AG04450 (cell line): ENCODE measurements at regions not wholly inside any gene's neighbourhood (a gene's known extent, or its start where the extent isn't known, plus 50 kb on each side); places are given as distances from the start of the nearest gene placed in this dataset.

Experiments used
- CTCF ChIA-PET: fragments of 300-600, 350-600 bp; formaldehyde crosslinking; extraction: SDS; loops from one replicate; lab custom pipeline; 2022; ENCODE audit warnings: antibody characterized with exemption, inconsistent platforms; lab: Charles Lee
- POLR2A ChIA-PET: fragments of 350-600 bp; formaldehyde crosslinking; extraction: SDS; loops from one replicate; lab custom pipeline; 2021; ENCODE audit warnings: antibody characterized with exemption, inconsistent platforms; lab: Yijun Ruan, JAX
- DNase-seq: peaks from one replicate; pipeline ENCODE4 v3.0.0-alpha.2; 2011; ENCODE audit warnings: low read depth, low spot score
- H3K27ac ChIP-seq: one replicate; pipeline ENCODE4 v1.5.1; 2012; ENCODE audit warnings: low read depth, low read length, control low read depth
- H3K27me3 ChIP-seq: one replicate; pipeline ENCODE4 v1.6.0; 2012; ENCODE audit warnings: low read length; ENCODE audit not compliant: control insufficient read depth, insufficient read depth
- H3K4me3 ChIP-seq: 2 replicates; pipeline ENCODE4 v1.5.1; 2011; ENCODE audit warnings: mild to moderate bottlenecking, low read depth, low read length, control low read depth
- H3K9me3 ChIP-seq: 2 replicates; pipeline ENCODE4 v1.5.1; 2012; ENCODE audit warnings: low read length; ENCODE audit not compliant: control insufficient read depth, insufficient read depth
- CTCF ChIP-seq: IDR thresholded peaks from 2 replicates; pipeline ENCODE4 v1.5.1; 2011; ENCODE audit warnings: low read depth, low read length, control low read depth, inconsistent platforms

- H3K27me3 ChIP-seq: no peaks in the 10 kb centered on the region
- peak overlapping the region; percentile 47 for H3K27ac ChIP-seq
- H3K4me3 ChIP-seq: no peak overlapping the region
- DNase-seq: no peak
- no peak for TF ChIP-seq CTCF
- POLR2A ChIA-PET: interaction anchor here (0.7 to 2.1 kb wide), 3 partner anchors 10 to 119 kb away, joined by 3 to 11 read pairs (median 4); partner anchors contain the start of gene TBX3
- CTCF ChIA-PET: no interaction called here
- peaks cover 3% of the 10 kb centered on the region; the same call in 1 of the 2 replicates for H3K9me3 ChIP-seq
Measured at GRCh38 chr12:114799574-114800487, 115.9 kb upstream of the TBX3 start.

- H3K27ac ChIP-seq: no peak overlapping the region
- H3K9me3 ChIP-seq: no peaks in the 10 kb centered on the region
- H3K27me3 ChIP-seq: no peaks in the 10 kb centered on the region
- no peak for DNase-seq
- TF ChIP-seq CTCF: no peak
- POLR2A ChIA-PET: no interaction called here
- no peak overlapping the region for H3K4me3 ChIP-seq
- CTCF ChIA-PET: no interaction called here
Measured at GRCh38 chr12:114794049-114794558, 110.1 kb upstream of the TBX3 start.

GRCh38 chr12:114790276-114790675 lies 106.3 kb upstream of the TBX3 start:
- ChIA-PET POLR2A (interaction anchor here (1.0 kb wide), 1 partner anchor 106 kb away, joined by 3 read pairs; the partner anchor contains the start of gene TBX3), CTCF (no interaction called here)
- no peaks in the 10 kb centered on the region for H3K27me3 ChIP-seq

GRCh38 chr12:114789821-114790220 lies 105.8 kb upstream of the TBX3 start:
- Histone ChIP-seq H3K4me3 (no peak overlapping the region), H3K27ac (no peak overlapping the region), H3K27me3 (no peaks in the 10 kb centered on the region), H3K9me3 (no peaks in the 10 kb centered on the region)
- TF ChIP-seq CTCF: no peak
- POLR2A ChIA-PET: interaction anchor here (1.0 kb wide), 1 partner anchor 106 kb away, joined by 3 read pairs; the partner anchor contains the start of gene TBX3
- DNase-seq: no peak
- CTCF ChIA-PET: interaction anchor here (0.5 kb wide), 1 partner anchor 122 kb away, joined by 8 read pairs; no protein-coding TSS in a partner anchor

More at GRCh38 chr12:114790276-114790675, 106.3 kb upstream of the TBX3 start:
- no peak for TF ChIP-seq CTCF
- Histone ChIP-seq H3K4me3 (no peak overlapping the region), H3K9me3 (no peaks in the 10 kb centered on the region), H3K27ac (no peak overlapping the region)
- no peak for DNase-seq

GRCh38 chr12:114789276-114789675 lies 105.3 kb upstream of the TBX3 start:
- ChIA-PET POLR2A (no interaction called here), CTCF (interaction anchor here (0.5 kb wide), 1 partner anchor 122 kb away, joined by 8 read pairs; no protein-coding TSS in a partner anchor)
- TF ChIP-seq CTCF: no peak
- H3K27ac ChIP-seq: no peak overlapping the region
- no peaks in the 10 kb centered on the region for H3K27me3 ChIP-seq
- DNase-seq: no peak
- no peak overlapping the region for H3K4me3 ChIP-seq
- H3K9me3 ChIP-seq: no peaks in the 10 kb centered on the region
